ENCODE measurements at regions not wholly inside any gene's neighbourhood (a gene's known extent, or its start where the extent isn't known, plus 50 kb on each side); places are given as distances from the start of the nearest gene placed in this dataset.

DNA sequence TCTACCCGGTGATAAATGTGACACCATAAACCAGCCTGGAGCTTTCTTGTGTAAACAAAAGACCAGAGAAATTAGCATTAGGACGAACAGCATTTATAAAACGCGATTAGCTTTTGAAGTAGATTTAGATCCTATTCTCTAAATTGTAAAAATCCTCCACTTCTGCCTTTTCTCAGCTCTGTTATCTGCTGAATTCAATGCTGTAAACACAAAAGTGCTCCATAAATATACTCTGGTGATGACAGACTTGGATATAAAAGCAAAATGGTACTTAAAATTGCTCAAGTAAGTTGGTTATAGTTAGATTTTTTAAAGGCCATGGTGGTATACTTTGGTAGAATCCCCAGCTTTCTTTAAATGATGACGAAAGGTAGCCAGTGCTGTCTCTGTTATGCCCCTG is 114.6 kb upstream of the RMST start:
- no peak for DNase-seq

DNA sequence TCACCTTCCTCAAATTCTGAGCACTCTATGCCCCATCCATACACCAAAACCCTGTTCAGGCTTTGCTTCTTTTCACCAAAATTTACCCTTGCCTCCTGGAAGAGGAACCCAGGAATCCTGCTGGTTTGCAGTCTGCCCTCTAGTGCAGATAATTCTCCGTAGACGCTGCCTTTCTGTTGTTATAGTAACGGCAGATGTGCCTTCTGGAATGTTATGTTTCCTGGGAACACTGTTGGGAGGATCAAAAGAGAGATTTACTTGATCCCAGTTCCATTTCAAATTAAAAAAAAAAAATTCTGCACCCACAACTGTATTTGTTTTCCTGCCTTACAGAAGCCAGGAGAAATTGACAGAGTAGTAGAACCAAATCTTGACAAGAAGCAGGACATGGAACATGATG is 104.2 kb upstream of the RMST start:
- DNase-seq, result no peak

DNA sequence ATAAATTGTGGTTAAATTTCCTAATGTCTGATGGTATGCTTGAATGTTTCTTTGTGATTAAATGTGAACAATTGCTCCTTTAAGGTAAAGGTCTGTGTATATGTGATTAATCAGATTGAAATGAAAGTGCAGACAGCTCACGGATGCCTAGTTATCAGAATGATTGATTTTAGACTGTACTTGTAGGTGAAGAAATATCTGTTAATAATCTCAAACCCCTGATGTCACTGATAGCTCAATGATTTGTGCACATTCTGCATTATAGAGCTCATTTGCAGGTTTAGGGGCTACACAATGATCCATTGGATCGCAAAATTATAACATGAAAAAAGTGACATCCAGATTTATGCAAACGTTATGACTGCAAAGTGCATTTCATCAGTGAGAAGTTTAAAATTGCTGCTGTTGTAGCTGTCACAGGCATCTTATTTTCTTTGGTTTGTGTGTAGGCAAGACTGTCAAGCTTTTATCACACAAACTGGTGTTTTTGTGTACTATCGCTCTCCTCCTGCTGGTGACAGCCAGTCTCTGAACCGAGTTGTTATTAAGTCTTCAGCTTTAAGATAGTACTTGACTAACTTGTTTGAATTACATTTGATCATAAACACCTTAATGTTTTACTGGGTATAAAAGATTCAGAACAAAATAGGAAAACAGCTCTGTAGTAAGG is 103.4 kb upstream of the RMST start:
- no peak for DNase-seq

GRCh38 chr12:97363693-97364092 is 98.9 kb upstream of the RMST start:
- no peak for DNase-seq

- DNase-seq, result no peak
Observed at GRCh38 chr12:97368462-97369163, 94.0 kb upstream of the RMST start.

- no peak for DNase-seq
Observed at GRCh38 chr12:97375310-97375709, 87.3 kb upstream of the RMST start.

GRCh38 chr12:97380440-97380839 is 82.2 kb upstream of the RMST start:
- DNase-seq, result no peak

DNA sequence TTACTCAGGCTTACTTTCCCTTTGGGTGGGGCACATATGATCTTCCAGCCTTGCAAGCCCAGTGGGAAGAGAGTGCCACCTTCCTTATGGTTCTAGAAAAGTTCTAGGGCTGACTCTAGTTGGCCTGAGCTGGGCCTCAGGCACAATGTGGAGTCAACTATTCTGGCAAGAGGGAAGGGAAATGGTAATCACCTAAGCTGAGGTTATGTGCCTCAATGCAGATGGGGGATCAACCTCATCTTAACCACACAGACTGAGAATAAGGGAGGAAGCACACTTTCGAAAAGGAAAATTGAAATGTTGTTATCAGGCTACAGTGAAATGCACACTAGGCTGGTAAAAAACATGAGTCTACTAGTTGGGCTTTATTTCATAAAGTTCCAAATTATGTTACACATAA is 77.5 kb upstream of the RMST start:
- no peak for DNase-seq

DNA sequence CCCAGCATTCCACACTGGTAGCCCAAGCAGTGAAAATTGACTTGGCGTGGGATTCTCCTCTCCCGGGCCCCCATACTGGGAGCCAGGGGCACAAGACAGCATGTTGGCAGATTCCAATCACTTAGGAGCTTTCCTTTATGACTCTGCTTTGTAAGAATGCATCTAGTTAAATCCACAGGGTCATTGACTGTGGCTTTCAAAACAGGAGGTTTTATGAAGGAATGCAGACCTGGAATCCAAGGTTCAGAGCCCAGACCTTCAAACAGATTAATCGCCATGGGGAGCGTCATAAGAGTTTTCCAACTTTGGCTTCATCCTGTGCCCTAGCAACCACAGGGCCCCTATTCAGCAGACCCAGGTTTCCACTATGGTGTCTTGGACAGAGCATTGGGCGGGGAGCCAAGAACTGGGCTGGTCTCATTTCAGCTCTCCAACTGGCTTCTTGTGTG is 76.4 kb upstream of the RMST start:
- DNase-seq, result no peak

DNA sequence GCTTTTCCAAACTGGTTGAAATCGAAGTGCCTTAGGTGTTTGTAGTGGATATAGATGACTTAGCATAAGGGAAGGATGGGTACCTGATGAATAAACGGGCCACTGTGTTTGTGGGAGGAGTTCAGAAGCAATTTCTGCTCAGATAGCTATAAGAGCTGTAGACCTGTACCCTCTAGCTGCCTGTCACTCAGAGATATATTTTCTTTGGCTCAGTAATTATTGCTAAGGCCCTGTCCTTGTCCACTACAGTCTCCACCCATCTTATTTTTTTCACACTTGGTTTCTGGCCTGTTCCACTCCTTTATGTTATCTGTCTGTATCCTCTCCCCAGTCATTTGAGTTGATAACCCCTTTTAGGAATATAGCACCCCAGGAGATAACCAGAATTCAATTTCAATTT is 74.8 kb upstream of the RMST start:
- DNase-seq, result no peak

- no peak for DNase-seq
Observed at GRCh38 chr12:97394657-97395056, 67.9 kb upstream of the RMST start.

- DNase-seq, result no peak
Observed at GRCh38 chr12:97397008-97397407, 65.6 kb upstream of the RMST start.

- DNase-seq, result no peak
Observed at GRCh38 chr12:97398704-97399103, 63.9 kb upstream of the RMST start.

GRCh38 chr12:97404093-97404492 is 58.5 kb upstream of the RMST start:
- no peak for DNase-seq

DNA sequence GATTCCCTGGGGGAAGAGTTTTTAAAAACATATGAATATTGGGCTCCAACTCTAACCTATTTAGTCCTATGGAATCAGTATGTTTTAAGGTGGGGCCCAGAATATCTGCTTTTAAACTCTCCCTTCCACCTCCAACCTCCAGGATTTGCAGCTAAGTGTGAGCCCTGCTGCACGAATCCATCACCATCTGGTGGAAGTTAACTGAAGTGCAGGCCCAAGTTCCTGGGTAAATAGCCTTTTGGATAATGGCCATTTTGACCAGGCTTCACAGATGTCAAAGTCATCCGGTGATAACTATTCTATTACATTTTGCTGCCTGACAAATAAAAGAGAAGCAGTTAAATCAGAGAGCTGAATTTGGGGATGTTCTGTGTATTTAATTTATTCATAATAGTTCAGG is 58.1 kb upstream of the RMST start:
- DNase-seq, result peak; percentile 50

DNA sequence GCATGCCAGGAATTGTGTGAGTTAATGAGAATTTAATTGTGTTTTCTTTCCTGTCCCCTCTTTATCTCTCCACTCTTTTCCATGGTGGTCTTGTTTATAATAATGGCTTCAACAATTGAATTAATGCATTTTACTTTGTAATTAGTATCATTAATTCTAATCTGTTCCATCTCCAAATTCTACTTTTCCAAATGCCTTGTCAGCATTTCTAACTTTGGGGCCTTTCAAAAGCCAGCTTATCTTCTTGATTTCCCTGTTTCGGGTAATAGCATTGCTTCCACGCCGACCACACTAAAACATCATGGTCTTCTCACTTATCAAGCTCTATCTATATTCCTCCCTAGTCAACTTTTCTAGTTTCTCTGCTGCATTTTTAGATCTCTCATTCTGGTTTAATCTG is 54.2 kb upstream of the RMST start:
- DNase-seq, result no peak

DNA sequence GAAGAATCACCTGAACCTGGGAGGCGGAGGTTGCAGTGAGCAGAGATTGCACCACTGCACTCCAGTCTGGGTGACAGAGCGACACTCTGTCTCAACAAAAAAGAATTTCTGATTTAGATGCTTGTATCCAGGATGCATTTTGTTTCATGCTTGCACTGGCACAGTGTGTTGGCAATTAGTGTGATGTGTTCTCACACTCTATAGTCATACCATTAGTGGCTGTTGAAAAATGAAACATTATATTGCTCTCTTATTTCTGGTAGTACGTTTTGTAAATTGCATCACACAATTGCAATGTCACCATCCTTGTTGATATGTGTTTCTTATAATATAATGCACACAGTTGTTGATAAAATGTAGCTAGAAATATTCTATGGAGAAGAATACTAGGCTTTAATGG is 51.3 kb upstream of the RMST start:
- no peak for DNase-seq
